HG03571 (cell line): ENCODE measurements at regions not wholly inside any gene's neighbourhood (a gene's known extent, or its start where the extent isn't known, plus 50 kb on each side); places are given as distances from the start of the nearest gene placed in this dataset.
"Not testable (repeated sequence)": the region's sequence is repeated elsewhere in the genome, so short reads cannot be mapped to it uniquely, and the experiment has no call there.

Source experiments
- ATAC-seq: cut with Tn5 transposase; IDR thresholded peaks from one replicate; pipeline ENCODE4 v1.9.1; 2021; ENCODE audit not compliant: unreplicated experiment

DNA sequence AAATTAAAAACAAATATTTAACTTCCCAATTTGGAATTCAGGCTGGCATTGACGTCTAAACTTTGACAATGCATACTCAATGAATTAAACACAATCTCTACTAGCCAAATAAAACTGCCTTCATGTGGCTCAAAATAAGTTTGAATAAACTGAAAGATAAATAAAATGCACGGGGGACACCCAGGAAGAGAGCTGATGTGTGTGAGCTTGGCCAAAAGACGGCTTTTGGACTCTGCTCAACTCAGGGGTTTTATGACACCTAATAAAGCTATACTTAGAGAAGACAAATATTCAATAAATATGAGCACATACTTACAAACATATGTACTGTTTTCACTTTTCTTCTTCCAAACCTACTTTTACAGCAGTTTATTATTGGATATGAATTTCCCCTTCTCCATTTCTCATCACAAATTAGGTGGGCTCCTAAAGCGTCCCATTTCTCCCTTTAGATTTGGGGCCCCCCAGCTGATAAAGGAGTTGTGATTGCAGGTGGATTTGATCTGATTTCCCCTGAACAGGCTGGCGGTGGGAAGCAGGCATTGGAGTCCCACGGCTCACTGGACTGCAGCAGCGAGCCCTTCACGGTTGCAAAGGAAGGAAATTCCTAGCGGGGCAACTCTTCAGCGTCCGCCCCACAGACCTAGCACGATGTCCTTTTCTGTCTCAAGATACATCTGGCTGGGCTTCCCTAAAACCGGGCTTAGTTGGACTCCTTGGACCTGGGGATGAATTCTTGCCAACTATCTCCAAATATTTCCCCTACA, 79.6 kb downstream of the INSIG1 start:
- ATAC-seq, result no peak

- no peak for ATAC-seq
Measured at GRCh38 chr7:155377838-155378579, 79.9 kb upstream of the EN2 start.

- no peak for ATAC-seq
Measured at GRCh38 chr7:155378580-155378934, 79.4 kb upstream of the EN2 start.

DNA sequence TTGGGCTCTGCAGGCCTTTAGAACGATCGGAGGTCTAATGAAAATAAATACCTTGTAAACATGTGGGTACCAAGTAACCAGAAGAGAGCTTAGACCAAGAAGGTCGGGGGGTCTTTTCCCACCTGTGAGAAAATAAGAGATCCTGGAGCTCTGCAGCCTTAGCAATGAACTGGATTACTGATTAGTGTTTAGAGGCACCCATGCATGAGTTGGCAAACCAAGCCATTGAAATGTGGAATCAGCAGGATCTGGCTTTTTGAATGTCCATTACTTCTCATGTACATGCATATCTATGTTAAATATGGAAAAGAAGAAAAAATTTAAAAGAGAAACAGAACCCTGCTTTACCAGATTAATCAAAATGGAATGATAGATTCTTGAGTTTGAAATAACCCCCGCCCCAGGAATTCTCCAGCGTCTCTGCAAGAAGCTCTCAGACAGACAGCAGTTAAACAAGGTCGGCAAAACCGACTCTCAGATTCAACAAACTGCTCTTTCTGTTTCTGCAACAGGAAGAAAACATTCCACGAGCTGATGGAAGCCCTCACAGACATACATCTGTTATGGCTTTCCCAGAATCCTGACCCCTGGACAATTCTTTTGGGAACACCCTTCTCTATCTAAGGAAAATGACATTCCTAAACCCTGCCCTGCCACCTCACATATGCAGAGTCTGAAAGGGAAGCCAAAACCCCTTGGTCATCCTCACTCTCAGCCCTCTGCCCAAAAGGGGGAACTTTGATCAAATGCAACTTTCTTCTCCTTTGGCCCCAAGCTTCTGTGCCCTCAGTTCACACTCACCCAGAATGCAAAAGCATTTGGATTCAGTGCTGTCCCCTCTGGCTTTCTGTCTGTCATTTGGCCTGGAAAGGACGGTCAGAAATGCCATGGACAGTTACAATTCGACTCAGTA, 78.7 kb upstream of the EN2 start:
- no peak for ATAC-seq

DNA sequence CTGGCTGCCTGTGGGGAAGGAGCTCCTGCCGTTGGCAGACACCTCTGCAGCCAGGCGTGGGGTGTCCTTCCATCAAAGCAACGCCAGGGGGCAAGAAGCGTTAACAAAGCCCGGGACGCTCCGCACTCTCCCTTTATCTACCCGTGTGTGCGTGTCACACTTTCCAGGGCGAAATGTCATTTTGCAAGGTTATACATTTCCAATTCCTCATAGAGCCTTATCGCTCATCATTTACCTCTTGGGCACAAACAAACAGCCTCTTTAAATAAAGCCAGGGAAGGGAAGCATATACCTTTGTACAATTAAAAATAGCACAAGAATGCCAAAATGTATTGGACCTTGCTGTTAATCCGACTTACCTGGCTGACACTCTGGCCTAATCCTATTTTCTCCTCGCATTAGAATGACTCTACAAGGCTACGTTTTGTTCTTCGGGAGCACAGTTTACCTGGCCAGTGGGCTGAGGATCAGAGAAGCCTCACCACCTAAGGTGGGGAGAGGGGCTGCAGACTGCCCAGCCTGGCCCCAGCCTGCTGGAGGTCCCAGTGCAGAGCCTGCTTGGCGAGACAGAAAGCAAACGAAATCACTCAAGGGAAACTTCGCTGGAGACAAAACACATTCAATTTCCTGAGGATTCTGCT, 77.6 kb upstream of the EN2 start:
- ATAC-seq, result peak; percentile 65

- no peak for ATAC-seq
Measured at GRCh38 chr7:155380976-155381851, 76.7 kb upstream of the EN2 start.

GRCh38 chr7:155381852-155382801, 75.8 kb upstream of the EN2 start:
- ATAC-seq, result no peak

GRCh38 chr7:155382802-155383171, 75.1 kb upstream of the EN2 start:
- ATAC-seq, result no peak

GRCh38 chr7:155383756-155384491, 74.0 kb upstream of the EN2 start:
- no peak for ATAC-seq

DNA sequence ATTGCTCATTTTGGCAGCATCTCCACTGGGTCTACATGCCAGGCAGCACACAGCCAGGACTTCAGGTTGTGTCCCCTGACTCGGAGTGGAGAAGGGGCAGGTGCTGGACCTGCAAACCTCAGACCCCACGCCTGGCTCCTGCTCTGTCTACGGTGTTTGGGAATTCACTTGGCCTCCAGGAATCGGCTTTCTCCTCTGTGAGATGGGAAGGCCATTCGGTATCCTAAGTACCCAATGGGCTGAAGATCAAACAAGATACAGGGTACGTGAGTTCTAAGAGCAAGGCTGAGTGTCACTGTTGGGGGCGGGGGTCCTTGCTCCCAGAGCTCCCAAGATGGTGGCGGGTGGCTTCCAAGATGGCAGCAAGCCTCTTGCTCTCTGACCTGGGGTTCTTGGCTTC, 73.2 kb upstream of the EN2 start:
- no peak for ATAC-seq

GRCh38 chr7:155385182-155385581, 72.7 kb upstream of the EN2 start:
- not testable (repeated sequence) for ATAC-seq

- ATAC-seq, result no peak
Measured at GRCh38 chr7:155386608-155387007, 71.3 kb upstream of the EN2 start.

GRCh38 chr7:155387066-155387620, 70.8 kb upstream of the EN2 start:
- ATAC-seq, result no peak

GRCh38 chr7:155388561-155388960, 69.4 kb upstream of the EN2 start:
- no peak for ATAC-seq

DNA sequence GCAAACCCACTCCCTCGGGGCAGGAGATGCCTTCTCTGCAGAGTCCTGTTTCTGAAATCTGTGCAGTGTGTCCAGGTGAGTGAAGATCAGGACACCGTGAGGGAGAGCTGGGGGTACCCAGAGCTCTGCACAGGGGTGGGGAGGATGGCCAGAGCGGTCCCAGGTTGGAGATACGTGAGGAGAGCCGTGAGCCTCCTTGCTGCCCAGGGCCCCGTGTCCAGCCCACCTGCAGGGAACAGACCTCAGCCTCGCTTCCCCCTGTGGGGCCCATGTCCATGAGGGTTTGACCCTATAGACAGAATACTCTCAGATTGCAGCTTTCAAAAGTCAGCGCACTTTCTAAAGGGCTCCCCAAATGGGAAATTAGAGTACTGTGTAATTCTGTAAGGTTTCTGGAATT, 66.5 kb upstream of the EN2 start:
- ATAC-seq, result no peak

DNA sequence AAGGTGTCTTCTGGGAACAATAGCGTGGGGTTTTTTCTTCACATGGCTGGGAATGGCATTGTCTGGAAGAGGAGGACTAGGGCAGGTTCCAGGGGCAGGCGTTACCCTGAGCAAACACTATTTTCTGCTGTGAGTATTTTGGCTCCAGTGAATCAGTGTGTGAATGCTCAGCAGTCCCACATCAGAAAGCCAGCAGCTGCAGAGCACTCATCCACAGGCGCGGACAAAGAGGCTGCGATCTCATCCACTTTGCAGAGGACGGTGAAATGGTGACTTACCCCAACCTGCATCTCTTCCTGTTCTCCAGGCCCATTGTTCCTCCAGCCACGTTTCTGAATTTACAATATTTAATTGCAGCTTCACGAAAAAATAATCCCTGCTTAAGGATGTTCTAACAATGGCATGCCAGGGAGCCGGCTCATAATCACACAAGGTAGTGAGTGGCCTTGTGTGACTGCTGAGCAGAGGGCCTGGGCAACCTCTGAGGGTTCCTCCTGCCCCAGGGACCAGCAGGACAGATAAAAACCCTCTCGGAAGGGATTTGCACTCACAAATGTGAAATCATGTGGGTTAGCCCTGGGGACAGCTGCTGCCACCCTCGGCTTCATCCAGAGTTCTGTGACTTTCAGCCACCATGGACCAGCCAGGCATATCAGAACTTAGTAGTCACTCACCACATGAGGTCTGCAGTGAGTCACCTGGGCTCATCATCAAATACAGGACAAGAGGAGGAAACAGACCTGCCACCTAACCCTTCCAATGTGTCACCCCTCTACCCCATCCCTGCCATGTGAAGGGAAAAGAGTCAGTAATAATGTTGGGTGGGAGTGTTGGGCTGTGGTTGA, 65.0 kb upstream of the EN2 start:
- no peak for ATAC-seq

- no peak for ATAC-seq
Measured at GRCh38 chr7:155394413-155394812, 63.5 kb upstream of the EN2 start.
